Tibial nerve (tissue), 4 donors: ENCODE measurements at regions not wholly inside any gene's neighbourhood (a gene's known extent, or its start where the extent isn't known, plus 50 kb on each side); places are given as distances from the start of the nearest gene placed in this dataset.
"Not testable (repeated sequence)": the region's sequence is repeated elsewhere in the genome, so short reads cannot be mapped to it uniquely, and the experiment has no call there.

ENCODE experiments used
- CTCF ChIP-seq, 5 experiments: fragments of 200-600 bp in 3 of 5; fragments of 450-650 bp in 2 of 5; sonication (generic) in 3 of 5; IDR thresholded peaks; one replicate each; pipeline ENCODE4 v1.5.1; 2016 to 2019; ENCODE audit warnings: antibody characterized with exemption in 5 of 5, mild to moderate bottlenecking in 3 of 5, moderate library complexity in 2 of 5
- EP300 ChIP-seq, 2 donors: sonication (generic); formaldehyde crosslinking; IDR thresholded peaks; one replicate each; pipeline ENCODE4 v1.6.1; 2017; ENCODE audit warnings: antibody characterized with exemption in 2 of 2, mild to moderate bottlenecking in 1 of 2
- POLR2A ChIP-seq, 2 donors: fragments of 450-650 bp; IDR thresholded peaks; one replicate each; pipeline ENCODE4 v1.6.1; 2017; ENCODE audit warnings: antibody characterized with exemption in 2 of 2, mild to moderate bottlenecking in 2 of 2, moderate library complexity in 2 of 2

- not testable (repeated sequence) for TF ChIP-seq CTCF, POLR2A, EP300 (IDR thresholded peaks at IDR 0.05)
Measured at GRCh38 chrX:3837958-3838643, 124.7 kb upstream of the PRKX start.
